Esophagus muscularis mucosa (tissue), 3 donors: ENCODE measurements at regions not wholly inside any gene's neighbourhood (a gene's known extent, or its start where the extent isn't known, plus 50 kb on each side); places are given as distances from the start of the nearest gene placed in this dataset.

Experiments
- CTCF ChIP-seq, 3 experiments: fragments of 200-600 bp in 2 of 3; fragments of 450-650 bp in 1 of 3; sonication (generic) in 2 of 3; IDR thresholded peaks; one replicate each; pipeline ENCODE4 v1.5.1; 2017 to 2019; ENCODE audit warnings: antibody characterized with exemption in 3 of 3, mild to moderate bottlenecking in 2 of 3, moderate library complexity in 1 of 3
- EP300 ChIP-seq: sonication (generic); formaldehyde crosslinking; IDR thresholded peaks from one replicate; pipeline ENCODE4 v1.6.1; 2017; ENCODE audit warnings: antibody characterized with exemption

- TF ChIP-seq CTCF (IDR thresholded peaks at IDR 0.05) (no peak), EP300 (no peak)
Measured at GRCh38 chr6:139515511-139515910, 141.1 kb upstream of the CITED2 start.
